ENCODE measurements at regions not wholly inside any gene's neighbourhood (a gene's known extent, or its start where the extent isn't known, plus 50 kb on each side); places are given as distances from the start of the nearest gene placed in this dataset.
"Not testable (repeated sequence)": the region's sequence is repeated elsewhere in the genome, so short reads cannot be mapped to it uniquely, and the experiment has no call there.

DNA sequence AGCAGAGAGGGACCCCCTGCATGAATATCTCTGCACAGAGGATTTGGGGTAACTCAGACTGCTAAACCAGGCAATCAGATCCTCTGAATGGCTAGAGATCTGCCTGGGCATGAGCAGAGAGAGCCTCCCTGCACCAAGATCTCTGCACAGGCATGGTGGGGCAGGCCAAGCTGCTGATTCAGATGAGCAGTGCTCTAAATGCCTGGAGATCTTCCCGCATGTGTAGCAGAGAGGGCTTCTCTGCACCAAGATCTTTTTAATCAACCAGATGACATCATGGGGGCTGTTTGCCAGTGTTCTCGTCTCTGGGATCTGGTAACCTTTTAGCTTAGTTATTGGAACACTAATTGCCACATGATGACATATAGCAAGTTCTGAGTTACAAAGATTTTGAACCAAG lies 301.3 kb upstream of the GALNT5 start:
- Mint-ChIP-seq H3K4me1 (ENCODE audit: low read depth) (no peaks in the 10 kb centered on the region), H3K9me3 (peaks cover 0 to 9% of the 10 kb centered on the region in 2 donors), H3K27me3 (ENCODE audit: low read depth) (no peaks in the 10 kb centered on the region), H3K27ac (no peak overlapping the region), H3K36me3 (ENCODE audit: insufficient read depth in 2 of 2) (no peaks in the 10 kb centered on the region), H3K4me3 (no peak overlapping the region)
- DNase-seq (no peak), ATAC-seq (replicated peaks in 1 of 2) (no peak)

DNA sequence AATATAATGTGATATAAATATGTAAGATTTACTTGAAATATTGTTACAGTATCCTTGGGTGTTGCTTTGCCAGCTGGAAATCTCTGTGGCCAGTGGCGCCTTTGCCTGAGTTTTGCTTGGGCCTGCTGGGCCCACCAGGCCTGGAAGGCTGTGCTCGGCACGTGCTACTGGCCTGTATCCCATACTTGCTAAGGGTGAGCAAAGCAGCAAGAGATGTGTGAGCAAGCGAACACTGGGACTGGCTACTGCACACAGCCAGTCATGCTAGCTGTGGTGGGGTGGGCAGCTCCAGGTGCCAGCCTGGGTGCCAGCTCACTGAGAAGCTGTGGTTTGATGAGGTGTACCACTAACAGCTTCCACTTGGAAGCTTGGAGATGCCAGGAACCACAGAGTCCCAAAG lies 299.1 kb upstream of the GALNT5 start:
- Mint-ChIP-seq H3K4me1 (ENCODE audit: low read depth) (no peaks in the 10 kb centered on the region), H3K4me3 (no peak overlapping the region), H3K27me3 (ENCODE audit: low read depth) (no peaks in the 10 kb centered on the region), H3K36me3 (ENCODE audit: insufficient read depth in 2 of 2) (no peaks in the 10 kb centered on the region), H3K27ac (no peak overlapping the region), H3K9me3 (peaks cover 0 to 5% of the 10 kb centered on the region in 2 donors)
- DNase-seq (no peak), ATAC-seq (replicated peaks in 1 of 2) (no peak)

DNA sequence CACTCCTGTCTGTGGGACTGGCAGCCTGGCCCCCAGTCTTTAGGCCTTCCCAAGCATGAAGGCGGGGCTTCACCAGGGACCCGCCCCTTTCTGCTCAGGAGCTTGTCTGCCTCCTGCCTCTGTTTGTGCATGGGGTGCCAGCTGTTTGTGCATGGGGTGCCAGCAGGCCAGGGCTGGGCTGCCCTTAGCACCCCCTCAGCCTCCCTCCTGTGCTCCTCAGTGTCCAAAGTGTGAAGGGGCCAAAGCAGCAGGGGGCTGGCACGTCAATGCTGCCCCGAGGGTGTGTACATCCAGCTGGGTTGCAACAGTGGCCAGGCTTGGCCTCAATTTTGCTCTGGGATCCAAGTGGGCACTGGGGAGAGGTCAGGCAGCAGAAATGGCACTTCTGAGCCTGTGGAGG lies 298.0 kb upstream of the GALNT5 start:
- Mint-ChIP-seq H3K4me3 (no peak overlapping the region), H3K36me3 (ENCODE audit: insufficient read depth in 2 of 2) (no peaks in the 10 kb centered on the region), H3K27me3 (ENCODE audit: low read depth) (no peaks in the 10 kb centered on the region), H3K4me1 (ENCODE audit: low read depth) (no peaks in the 10 kb centered on the region), H3K27ac (no peak overlapping the region), H3K9me3 (peaks cover 1 to 5% of the 10 kb centered on the region in 2 donors)
- no peak for DNase-seq
- ATAC-seq (replicated peaks in 1 of 2): no peak

DNA sequence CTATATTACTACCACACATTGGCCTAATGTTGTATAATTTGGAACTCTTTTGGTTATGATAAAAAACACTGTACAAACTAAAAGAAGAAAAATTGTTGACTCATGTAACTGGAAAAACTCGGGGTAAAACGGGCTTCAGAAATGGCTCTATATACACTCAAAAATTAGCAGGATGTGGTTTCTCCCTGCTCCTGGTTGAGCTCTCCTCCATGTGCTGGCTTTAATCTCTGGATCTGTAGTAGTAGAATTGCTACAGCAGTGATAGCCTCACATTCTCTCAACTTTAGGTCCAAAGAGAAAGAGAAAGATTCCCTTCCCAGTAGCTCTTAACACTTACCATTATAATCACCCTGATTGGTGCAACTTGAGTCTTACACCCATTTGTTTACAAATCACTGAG lies 274.9 kb upstream of the GALNT5 start:
- H3K9me3 Mint-ChIP-seq: no peaks in the 10 kb centered on the region
- ATAC-seq (replicated peaks in 1 of 2): no peak
- no peaks in the 10 kb centered on the region for H3K36me3 Mint-ChIP-seq (ENCODE audit: insufficient read depth in 2 of 2)
- DNase-seq: no peak
- H3K4me3 Mint-ChIP-seq: no peak overlapping the region
- no peak overlapping the region for H3K27ac Mint-ChIP-seq
- no peaks in the 10 kb centered on the region for H3K4me1 Mint-ChIP-seq (ENCODE audit: low read depth)
- H3K27me3 Mint-ChIP-seq (ENCODE audit: low read depth): no peaks in the 10 kb centered on the region

DNA sequence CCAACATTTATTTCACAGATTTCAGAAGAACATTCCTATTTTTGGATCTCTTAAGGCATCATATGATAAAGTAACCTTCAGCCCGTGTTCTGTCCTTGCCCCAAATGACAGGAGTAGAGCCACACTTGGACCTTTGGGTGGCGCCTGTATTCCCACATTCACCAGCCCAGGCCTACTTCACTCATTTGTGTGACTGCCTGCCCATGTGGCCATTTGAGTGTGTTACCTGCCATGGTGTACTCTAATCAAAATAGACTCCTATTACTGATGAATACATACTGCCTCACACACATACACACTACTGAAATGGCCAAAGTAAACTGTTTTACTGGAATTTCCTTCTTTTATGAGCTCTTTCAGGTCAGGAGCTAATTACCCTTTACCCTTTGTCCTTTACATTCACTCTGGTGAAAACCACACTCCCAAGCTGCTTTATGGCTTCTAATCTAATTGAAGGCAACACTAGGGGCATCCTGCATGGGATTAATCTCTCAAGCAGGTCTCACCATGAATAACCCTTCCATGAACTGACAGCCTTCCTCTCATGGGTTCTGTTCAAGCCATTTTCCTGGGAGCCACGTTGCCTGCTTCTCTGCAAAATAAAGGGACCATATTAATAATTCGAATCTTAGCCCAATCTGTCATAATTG lies 271.0 kb upstream of the GALNT5 start:
- no peak overlapping the region for H3K4me3 Mint-ChIP-seq
- H3K4me1 Mint-ChIP-seq (ENCODE audit: low read depth): no peaks in the 10 kb centered on the region
- H3K9me3 Mint-ChIP-seq: no peaks in the 10 kb centered on the region
- H3K36me3 Mint-ChIP-seq (ENCODE audit: insufficient read depth in 2 of 2): no peaks in the 10 kb centered on the region
- DNase-seq (no peak), ATAC-seq (replicated peaks in 1 of 2) (no peak)
- no peak overlapping the region for H3K27ac Mint-ChIP-seq
- H3K27me3 Mint-ChIP-seq (ENCODE audit: low read depth): no peaks in the 10 kb centered on the region

DNA sequence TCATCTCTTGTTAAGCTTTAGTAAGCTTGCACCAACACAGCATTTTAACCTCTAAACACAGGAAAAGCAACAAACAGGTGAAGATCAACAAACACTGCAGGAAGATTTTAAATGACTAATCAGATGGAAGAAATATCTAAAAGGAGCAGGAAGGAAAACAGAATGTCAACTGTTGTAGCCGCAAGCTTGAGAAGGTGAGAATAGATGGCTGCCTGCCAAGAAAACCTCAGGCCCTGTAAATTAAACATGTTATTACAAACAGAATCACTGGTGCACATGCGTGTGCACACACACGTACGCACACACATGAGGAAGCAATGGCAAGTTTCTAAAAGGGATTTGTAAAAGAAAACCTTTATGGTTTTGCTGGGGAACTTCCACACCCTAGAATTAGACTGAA lies 257.8 kb upstream of the GALNT5 start:
- no peaks in the 10 kb centered on the region for H3K36me3 Mint-ChIP-seq (ENCODE audit: insufficient read depth in 2 of 2)
- H3K9me3 Mint-ChIP-seq: peaks cover 0 to 2% of the 10 kb centered on the region in 2 donors
- H3K4me3 Mint-ChIP-seq: no peak overlapping the region
- no peak for DNase-seq
- H3K27ac Mint-ChIP-seq: no peak overlapping the region
- ATAC-seq (replicated peaks in 1 of 2): no peak
- no peaks in the 10 kb centered on the region for H3K27me3 Mint-ChIP-seq (ENCODE audit: low read depth)
- no peaks in the 10 kb centered on the region for H3K4me1 Mint-ChIP-seq (ENCODE audit: low read depth)

DNA sequence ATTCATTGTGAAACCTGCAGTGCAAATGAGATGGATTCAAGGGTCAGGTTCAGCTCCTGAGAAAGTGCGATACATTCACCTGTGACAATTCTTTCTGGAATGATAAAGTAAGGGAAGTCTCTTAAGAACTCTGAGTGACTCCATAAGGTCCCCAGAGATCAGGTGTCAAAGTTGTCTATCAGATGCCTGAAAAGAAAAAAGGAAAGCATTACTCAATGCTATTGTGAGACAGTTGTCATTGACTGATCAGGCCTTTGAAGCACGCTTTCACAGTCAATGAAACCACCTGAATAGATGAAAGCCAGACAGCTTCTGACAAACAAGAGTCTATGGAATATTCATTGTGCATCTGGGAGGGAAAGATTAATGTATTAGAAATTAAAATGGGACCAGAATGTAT lies 252.7 kb upstream of the GALNT5 start:
- ATAC-seq (replicated peaks in 1 of 2): no peak
- Mint-ChIP-seq H3K9me3 (peaks cover 0 to 2% of the 10 kb centered on the region in 2 donors), H3K4me3 (no peak overlapping the region), H3K36me3 (ENCODE audit: insufficient read depth in 2 of 2) (no peaks in the 10 kb centered on the region), H3K4me1 (ENCODE audit: low read depth) (no peaks in the 10 kb centered on the region), H3K27me3 (ENCODE audit: low read depth) (no peaks in the 10 kb centered on the region), H3K27ac (no peak overlapping the region)
- DNase-seq: no peak

DNA sequence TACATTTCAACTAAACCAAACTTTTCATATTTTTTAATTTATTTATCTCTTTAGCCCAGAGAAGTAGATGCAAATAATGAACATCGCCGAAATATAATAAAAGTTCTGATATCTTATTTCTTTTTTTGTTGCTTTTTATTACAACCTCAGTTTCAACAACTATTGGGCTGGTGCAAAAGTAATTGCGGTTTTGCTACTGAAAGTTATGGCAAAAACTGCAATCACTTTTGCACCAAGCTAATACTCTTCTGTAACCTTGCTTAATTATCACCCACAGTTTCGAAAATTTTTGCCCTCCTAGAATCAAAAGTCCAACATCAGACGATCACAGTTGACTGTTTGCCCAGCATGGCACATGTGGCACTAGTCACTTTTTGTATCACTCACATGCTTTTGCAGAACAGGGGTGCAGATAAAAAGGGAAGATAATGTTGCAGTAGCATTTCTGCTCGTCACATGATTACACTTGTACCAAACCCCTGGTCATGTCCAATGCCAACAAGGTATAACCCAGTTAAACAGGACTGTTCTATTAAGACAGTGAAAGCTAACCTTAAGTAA lies 242.4 kb upstream of the GALNT5 start:
- DNase-seq: no peak
- no peak overlapping the region for H3K4me3 Mint-ChIP-seq
- H3K9me3 Mint-ChIP-seq: no peaks in the 10 kb centered on the region
- ATAC-seq (replicated peaks in 1 of 2): no peak
- no peaks in the 10 kb centered on the region for H3K27me3 Mint-ChIP-seq (ENCODE audit: low read depth)
- no peak overlapping the region for H3K27ac Mint-ChIP-seq
- H3K36me3 Mint-ChIP-seq (ENCODE audit: insufficient read depth in 2 of 2): no peaks in the 10 kb centered on the region
- no peaks in the 10 kb centered on the region for H3K4me1 Mint-ChIP-seq (ENCODE audit: low read depth)

DNA sequence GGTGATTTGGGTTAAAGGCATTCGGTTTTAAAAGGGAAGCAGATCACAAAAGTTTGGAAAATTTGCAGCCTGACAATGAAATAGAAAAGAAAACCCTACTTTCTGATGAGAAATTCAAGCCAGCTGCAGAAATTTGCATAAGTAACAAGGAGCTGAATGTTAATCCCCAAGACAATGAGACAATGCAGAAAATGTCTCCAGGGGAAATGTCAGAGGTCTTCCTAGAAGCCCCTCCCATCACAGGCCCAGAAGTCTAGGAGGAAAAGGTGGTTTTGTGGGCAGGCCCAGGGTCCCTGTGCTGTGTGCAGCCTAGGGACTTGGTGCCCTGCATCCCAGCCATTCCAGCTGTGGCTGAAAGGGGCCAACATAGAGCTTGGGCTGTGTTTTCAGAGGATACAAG lies 234.2 kb upstream of the GALNT5 start:
- H3K27me3 Mint-ChIP-seq (ENCODE audit: low read depth); H3K4me1 Mint-ChIP-seq (ENCODE audit: low read depth); H3K27ac Mint-ChIP-seq; H3K9me3 Mint-ChIP-seq; ATAC-seq (replicated peaks in 1 of 2); DNase-seq; H3K4me3 Mint-ChIP-seq; H3K36me3 Mint-ChIP-seq (ENCODE audit: insufficient read depth in 2 of 2): not testable (repeated sequence)

DNA sequence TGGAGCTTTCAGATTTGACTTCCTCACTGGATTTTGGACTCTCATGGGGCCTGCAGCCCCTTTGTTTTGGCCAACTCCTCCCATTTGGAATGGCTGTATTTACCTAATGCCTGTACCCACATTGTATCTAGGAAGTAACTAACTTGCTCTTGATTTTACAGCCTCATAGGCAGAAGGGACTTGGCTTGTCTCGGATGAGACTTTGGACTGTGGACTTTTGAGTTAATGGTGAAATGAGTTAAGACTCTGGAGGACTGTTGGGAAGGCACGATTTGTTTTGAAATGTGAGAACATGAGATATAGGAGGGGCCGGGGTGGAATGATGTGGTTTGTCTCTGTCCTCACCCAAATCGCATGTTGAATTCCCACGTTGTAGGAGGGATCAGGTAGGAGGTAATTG lies 233.4 kb upstream of the GALNT5 start:
- Mint-ChIP-seq H3K27ac (no peak overlapping the region), H3K4me1 (ENCODE audit: low read depth) (no peaks in the 10 kb centered on the region), H3K27me3 (ENCODE audit: low read depth) (no peaks in the 10 kb centered on the region), H3K36me3 (ENCODE audit: insufficient read depth in 2 of 2) (no peaks in the 10 kb centered on the region), H3K4me3 (no peak overlapping the region), H3K9me3 (peaks cover 2% of the 10 kb centered on the region in 2 donors)
- no peak for ATAC-seq (replicated peaks in 1 of 2)
- no peak for DNase-seq

DNA sequence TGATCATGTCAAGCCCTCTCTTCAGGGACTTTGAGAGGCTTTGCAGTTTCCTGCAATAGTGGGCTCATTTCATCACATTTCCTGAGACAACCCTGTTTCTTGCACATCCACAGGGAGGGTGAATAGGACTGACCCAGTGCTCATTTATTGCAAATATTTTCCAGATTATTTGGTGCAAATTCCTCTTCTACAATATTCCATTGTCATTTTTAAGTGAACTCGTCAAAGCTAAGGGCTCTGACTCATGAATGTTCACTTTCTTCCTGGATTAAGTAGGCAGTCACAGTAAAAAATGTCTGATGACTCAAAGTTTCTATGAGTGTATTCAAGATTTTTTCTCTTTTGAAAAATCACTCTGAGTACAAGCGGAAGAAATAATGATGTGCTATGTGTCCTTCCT lies 225.5 kb upstream of the GALNT5 start:
- DNase-seq: no peak
- no peaks in the 10 kb centered on the region for H3K27me3 Mint-ChIP-seq (ENCODE audit: low read depth)
- ATAC-seq (replicated peaks in 1 of 2): peak in 1 of 2 donors; percentile 23
- no peaks in the 10 kb centered on the region for H3K4me1 Mint-ChIP-seq (ENCODE audit: low read depth)
- no peaks in the 10 kb centered on the region for H3K36me3 Mint-ChIP-seq (ENCODE audit: insufficient read depth in 2 of 2)
- no peak overlapping the region for H3K27ac Mint-ChIP-seq
- H3K4me3 Mint-ChIP-seq: no peak overlapping the region
- no peaks in the 10 kb centered on the region for H3K9me3 Mint-ChIP-seq

DNA sequence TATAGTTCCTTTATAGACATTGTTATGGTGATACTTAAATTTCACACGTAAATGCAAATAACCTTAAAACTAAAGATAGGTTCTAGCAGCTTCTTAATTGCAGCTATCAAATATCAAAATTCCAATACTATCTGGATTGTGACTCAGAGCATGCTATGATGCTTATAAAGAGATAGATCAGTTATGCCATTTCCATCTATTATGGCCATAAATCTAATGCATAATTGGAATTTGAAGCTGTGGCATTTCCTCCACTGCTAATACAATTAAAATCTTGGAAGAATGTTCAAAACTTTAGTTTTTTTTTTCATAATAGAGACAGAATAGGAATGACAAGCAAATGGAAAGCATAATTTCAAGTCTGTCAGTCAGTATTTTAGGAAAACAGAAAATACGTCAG lies 220.8 kb upstream of the GALNT5 start:
- Mint-ChIP-seq H3K36me3 (ENCODE audit: insufficient read depth in 2 of 2) (no peaks in the 10 kb centered on the region), H3K9me3 (no peaks in the 10 kb centered on the region), H3K4me3 (no peak overlapping the region), H3K27me3 (ENCODE audit: low read depth) (no peaks in the 10 kb centered on the region), H3K4me1 (ENCODE audit: low read depth) (no peaks in the 10 kb centered on the region), H3K27ac (no peak overlapping the region)
- DNase-seq (no peak), ATAC-seq (replicated peaks in 1 of 2) (no peak)

DNA sequence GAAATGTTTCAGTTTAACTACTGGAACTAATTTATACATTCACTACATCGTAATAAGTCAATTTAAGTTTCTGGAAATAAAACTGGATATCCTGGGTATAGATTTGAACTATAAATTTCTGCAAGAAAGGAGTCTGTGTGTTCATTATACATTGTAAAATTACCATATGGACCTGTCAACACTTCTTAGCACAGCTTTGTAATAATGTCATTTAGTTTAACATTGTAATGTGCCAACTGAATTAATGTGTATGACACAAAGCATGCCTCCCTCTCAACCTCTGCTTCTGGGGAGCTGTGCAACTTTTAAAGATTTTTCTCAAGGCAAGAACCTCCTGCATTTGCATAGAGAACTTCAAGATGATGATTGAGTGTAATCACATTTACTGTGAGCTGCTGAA lies 213.7 kb upstream of the GALNT5 start:
- no peak overlapping the region for H3K4me3 Mint-ChIP-seq
- no peak overlapping the region for H3K27ac Mint-ChIP-seq
- H3K9me3 Mint-ChIP-seq: peaks cover 0 to under 1% of the 10 kb centered on the region in 2 donors
- no peaks in the 10 kb centered on the region for H3K27me3 Mint-ChIP-seq (ENCODE audit: low read depth)
- no peak for ATAC-seq (replicated peaks in 1 of 2)
- H3K36me3 Mint-ChIP-seq (ENCODE audit: insufficient read depth in 2 of 2): no peaks in the 10 kb centered on the region
- no peak for DNase-seq
- H3K4me1 Mint-ChIP-seq (ENCODE audit: low read depth): no peaks in the 10 kb centered on the region

DNA sequence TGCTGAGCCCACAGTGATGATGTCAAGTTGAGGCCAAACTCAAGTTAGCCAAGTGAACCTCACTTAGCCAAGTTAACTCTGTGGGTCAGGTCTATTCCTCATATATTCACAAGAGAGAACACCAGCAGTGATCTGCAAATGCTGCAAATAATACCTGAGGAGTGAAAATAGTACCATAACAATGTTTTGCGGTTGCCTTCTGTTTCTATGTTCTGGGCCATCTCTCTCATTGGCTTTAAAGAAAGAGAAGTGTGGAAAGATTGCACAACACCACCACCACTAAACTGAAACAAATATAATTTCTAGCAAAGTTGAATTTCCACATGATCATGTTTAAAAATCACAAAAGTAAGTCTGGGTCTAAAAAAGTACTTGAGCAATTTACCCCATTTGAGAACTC lies 211.1 kb upstream of the GALNT5 start:
- H3K9me3 Mint-ChIP-seq: peaks cover 0 to 2% of the 10 kb centered on the region in 2 donors
- no peaks in the 10 kb centered on the region for H3K4me1 Mint-ChIP-seq (ENCODE audit: low read depth)
- no peak overlapping the region for H3K27ac Mint-ChIP-seq
- DNase-seq (no peak), ATAC-seq (replicated peaks in 1 of 2) (no peak)
- no peaks in the 10 kb centered on the region for H3K36me3 Mint-ChIP-seq (ENCODE audit: insufficient read depth in 2 of 2)
- no peaks in the 10 kb centered on the region for H3K27me3 Mint-ChIP-seq (ENCODE audit: low read depth)
- H3K4me3 Mint-ChIP-seq: no peak overlapping the region

All from activated T-cell treated with anti-CD3 and anti-CD28 coated beads, Interleukin-2, amount 50 U/mL, for 72 hours (primary cell).